NCI-H1417 treated with DMSO at 0.1 percent for 48 hours (cell line): ENCODE measurements at regions not wholly inside any gene's neighbourhood (a gene's known extent, or its start where the extent isn't known, plus 50 kb on each side); places are given as distances from the start of the nearest gene placed in this dataset.
"Not testable (repeated sequence)": the region's sequence is repeated elsewhere in the genome, so short reads cannot be mapped to it uniquely, and the experiment has no call there.

Source experiments
- DNase-seq: peaks from one replicate; lab custom pipeline; 2025; lab: John Stamatoyannopoulos, UW

GRCh38 chr6:81340946-81341345 lies 411.5 kb downstream of the TENT5A start:
- no peak for DNase-seq

DNA sequence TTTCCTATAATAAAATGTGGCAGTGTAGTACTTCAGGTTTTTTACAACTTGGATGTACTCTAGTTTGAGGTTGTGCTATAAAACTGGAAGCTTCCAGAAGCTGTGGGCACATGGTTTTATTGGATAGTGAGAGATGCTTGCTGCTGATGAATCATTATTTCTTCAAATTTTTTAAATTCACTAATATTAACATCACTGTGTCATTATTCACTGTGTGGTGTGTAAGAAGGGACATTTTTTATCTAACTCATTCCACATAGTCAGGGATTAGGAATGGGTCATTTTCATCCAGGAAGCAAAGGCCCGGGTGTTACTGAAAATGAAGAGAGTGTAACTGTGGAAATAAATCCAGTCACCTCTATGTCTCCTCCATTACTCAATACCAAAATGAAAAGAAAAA lies 421.0 kb downstream of the TENT5A start:
- no peak for DNase-seq

DNA sequence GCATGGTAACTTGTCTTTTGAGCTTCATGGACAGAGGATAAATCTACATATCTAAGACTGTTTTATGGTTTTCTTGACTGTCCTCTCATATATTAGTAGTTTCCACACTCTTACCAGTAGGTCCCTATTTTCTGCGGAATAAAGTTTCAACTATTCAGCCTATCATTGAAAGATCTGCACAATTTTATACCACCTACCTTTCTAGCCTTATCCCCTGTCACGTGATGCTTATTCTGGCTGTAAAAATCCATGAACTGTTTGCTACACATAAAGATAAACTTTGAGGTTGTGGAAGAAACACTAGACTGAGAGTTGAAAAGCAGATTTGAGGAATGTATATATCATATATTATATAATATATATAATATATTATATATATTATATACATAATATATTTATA lies 423.8 kb downstream of the TENT5A start:
- DNase-seq: no peak

DNA sequence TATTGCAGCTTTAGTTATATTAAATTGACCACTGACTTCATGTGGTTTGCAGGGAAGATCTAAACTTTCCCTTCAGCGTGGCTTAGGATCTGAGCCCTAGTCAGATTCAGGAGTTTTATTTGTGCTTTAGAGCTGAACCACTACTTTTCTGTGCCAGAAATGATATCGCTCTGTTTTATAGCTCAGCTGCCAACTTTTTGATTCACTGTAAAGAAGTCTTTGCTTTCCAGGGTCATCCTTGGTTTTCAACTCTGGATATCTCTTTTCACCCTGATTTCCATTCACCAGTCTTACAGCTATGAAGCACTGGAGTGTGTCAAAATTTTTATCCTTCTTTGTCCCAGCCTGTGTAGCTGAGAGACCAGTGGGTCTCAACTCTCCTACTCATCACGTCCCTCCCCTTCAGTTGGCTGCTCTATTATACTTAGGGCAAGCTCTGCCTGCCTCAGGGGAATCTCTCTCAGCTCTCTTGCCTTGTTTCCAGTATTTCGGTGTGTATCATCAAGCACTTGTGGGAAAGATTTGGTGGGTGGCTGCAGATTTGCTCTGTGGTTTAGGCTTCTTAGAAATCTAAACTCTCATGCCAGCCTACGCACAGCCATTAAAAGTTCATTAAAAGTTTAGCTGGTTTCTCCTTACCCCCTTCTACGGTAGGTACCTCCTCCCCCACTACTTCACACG lies 425.5 kb downstream of the TENT5A start:
- no peak for DNase-seq

DNA sequence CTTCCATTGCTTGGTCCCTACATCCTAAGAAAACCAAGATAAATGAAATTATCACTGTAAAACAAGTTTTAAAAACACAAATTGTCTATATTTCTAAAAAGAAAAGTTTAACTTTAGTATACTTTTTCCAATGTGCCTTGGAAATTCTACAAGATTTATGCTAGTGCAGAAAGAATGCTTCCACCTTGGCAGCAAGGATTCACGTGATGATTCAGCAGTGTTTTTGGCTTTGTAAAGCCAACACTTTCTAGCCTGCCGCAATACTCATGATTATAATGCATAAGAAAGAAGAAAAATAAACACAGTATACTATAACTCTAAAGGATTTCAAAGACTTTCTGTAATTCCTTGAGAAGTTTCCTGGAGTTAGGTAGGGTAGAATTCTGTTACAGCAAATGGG lies 442.7 kb downstream of the TENT5A start:
- DNase-seq: no peak

- DNase-seq: no peak
Measured at GRCh38 chr6:81308577-81309279, 443.8 kb downstream of the TENT5A start.

DNA sequence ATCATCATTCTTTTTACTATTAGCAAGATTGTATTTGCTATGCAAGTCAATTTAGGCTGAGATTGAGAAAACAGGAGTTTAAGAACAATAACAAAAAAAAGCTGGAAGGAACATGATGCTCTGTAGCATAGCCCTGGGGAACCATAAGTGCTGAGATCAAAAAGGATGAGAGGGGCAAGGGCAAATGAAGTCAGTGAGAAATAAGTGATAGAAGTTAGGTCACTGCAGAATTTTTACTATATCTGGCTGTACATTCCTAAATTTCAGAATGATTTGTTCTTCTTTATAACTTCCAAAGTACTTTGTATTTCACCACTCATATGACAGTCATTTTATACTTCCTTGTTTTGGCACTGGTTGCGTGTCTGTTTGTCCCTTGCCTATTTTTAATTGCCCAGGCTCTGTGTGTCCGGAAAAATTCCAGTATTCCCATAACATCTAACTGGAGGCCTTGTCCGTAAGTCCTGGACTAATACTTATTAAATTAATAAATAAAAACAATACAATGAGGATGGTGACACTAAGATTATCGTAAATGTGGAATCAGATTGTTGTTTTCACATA lies 444.7 kb downstream of the TENT5A start:
- no peak for DNase-seq

DNA sequence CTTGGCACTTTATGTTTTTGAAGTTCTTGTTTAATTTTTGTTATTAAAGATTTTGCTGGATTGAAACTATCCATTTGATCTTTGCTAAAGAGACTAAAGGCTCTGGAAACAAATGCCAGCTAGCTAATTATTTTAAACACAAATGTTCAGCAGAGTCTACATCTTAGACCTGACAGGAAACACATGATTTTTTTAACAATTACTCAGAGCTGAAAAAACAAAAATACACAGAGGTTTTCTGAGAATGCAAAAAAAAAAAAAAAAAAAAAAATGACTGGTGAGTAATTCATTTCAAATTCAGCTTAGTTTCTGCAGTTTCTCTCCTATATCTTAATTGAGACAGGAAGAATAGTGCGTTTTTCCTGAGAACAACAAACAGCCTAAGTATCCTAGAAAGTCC lies 448.0 kb downstream of the TENT5A start:
- no peak for DNase-seq

DNA sequence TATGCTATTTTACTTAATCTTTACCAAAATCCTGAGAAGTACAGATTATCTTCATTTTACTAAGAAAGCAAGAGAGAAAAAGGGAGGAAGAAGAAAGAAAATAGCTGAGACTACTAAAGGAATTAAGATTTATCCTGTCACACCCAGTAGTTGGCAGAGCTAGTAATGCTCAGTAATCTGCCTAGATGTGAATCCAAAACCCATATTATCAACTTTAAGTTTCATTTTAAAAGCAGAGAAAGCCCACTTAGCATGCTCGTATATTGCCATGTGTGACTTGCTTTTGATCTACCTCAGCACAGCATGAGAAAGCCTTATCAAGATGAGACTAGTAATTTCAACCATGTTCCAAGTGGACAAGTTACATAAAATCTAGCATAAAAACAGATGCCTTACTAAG lies 451.5 kb downstream of the TENT5A start:
- DNase-seq: no peak

DNA sequence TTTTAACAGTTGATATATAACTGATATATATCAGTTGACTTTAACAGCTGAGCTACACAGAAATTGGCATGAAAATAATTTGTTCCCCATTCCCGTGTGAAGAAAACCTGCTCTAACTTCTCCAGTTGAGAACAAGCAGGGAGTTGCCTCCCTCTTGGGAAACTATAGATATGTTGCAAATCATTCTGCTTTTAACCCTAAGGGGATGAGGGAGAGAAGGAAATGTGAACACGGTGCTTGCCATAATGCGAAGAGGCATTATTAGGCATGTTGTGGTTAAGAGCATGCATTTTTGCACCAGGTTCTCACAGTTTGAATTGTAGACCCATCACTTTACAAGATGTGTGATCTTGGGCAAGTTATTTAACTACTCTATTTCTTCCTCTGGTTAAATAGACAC lies 453.7 kb downstream of the TENT5A start:
- no peak for DNase-seq

DNA sequence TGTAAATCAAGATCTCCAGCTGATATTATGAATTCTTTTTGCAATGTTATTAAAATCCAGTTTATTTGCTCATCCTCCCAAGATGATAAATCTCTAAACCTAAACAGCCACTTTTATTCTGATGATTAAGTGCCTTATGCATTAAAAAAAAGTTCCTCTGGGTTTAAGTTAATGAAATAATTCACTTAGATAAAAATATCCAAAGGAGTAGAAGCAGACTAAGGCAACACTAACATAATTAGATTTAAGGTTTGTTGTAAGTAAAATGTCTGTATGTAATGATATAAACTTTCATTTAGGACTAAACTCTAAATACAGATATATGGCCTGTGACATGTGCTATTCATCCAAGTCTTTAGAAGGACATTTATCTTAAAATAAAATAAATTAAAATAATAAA lies 457.2 kb downstream of the TENT5A start:
- DNase-seq: no peak

DNA sequence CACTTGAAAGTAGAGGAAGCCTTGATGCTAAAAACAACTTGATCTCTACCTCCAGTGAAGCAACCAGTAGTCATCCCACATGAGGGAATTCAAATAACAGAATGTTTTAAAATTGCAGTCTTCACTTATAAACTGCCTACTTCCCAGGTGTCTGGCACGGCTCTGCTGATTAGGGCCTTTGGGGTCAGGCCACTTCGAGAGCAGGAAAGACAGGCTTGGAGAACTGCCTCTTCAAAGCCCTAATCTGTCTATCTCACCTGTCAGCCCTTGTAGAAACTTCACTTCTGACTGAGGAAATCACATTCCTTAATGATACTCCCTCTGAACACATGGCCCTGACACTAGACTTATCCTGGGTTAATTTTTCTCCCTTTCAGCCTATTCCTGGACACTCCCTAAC lies 458.6 kb downstream of the TENT5A start:
- DNase-seq: no peak

DNA sequence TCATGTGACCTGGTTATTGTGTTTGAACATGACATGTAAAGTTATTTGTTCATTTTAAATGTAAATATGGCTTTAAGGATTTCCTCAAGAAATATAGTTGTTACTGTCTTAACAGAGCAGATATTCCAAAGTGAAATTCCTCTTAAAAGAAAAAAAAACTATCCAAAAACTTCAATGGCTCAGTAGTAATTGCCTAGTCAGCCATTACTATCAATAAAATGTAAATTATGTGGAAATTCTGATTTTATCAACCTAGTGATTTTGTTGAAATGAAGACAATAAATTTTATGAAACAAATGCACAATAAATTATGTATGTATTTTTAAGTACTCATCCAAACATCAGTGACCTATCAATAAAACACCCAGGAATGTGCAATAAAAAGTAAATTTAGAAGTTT lies 463.3 kb downstream of the TENT5A start:
- no peak for DNase-seq

DNA sequence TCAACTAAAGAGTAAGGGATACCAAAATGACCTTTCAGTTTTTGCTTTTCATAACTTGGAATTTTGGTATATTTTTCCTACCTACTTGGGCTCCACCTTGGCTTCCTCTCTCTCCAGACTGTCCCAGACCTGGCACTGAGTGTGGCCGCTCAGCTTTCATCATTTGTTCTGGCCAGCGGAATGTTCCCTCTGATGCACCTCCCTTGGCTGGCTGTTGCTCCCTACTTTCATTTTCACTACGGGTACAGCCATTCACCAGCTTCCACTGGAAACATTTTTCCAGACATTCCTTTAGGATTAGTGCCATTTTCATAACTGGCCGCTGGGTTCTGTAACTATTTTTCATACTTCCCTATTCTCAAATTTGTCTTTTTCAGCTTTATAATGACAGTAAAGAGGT lies 487.4 kb downstream of the TENT5A start:
- DNase-seq: no peak

DNA sequence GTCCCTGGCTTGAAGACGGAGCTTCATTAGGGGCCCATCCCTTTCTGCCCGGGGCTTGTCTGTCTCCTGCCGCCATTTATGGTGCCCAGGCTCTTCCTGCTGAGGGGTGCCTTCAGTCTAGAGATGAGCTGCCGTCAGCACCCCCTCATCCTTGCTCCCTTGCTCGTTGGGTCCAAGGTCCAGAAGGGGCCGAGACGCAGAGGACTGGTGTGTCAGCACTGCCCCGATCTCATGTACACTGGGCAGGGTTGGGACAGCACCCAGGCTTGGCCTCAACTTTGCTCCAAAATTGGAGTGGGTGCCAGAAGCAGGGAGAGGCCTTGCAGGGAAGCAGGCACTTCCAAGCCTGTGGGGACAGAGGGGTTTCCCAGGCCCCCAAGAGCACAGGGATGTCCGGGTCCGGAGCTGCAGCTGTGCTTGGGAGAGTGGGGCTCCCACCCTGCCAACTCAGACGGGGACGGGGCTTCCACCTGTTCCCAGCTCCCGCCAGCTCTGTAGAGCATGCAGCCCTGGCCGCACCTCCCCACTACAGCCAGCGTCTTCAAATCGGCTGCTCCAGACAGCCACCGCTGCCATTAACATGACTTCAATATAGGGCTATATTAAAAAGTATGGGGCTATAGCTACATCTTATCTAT lies 488.8 kb downstream of the TENT5A start:
- DNase-seq: no peak

DNA sequence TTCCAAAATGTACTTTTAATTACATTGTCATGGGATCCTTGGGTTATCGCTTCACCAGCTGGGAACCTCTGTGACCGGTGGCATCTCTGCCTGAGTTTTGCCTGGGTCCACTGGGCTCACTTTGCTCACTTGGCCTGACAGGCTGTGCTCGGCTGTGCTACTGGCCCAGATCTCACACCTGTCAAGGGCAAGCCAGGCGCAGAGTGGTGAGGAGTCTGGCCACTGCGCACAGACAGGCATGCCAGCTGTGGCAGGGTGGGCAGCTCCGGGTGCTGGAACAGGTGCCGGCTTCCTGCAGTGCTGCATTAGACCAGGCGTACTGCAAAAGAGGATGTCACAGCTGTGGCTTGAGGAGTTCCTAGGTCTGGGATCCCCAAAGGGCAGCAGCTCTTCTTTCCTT lies 489.8 kb downstream of the TENT5A start:
- DNase-seq: no peak

DNA sequence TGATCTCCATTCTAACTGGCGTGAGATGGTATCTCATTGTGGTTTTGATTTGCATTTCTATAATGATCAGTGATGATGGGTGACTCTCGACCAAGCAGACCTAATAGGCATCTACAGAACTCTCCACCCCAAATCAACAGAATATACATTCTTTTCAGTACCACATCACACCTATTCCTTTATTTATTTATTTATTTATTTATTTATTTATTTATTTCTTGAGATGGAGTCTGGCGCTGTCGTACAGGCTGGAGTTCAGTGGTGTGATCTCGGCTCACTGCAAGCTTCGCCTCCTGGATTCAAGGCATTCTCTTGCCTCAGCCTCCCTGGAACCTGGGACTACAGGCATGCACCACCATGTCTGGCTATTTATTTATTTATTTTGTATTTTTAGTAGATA lies 496.3 kb downstream of the TENT5A start:
- DNase-seq: not testable (repeated sequence)

- no peak for DNase-seq
Measured at GRCh38 chr6:81253821-81254220, 498.7 kb downstream of the TENT5A start.

DNA sequence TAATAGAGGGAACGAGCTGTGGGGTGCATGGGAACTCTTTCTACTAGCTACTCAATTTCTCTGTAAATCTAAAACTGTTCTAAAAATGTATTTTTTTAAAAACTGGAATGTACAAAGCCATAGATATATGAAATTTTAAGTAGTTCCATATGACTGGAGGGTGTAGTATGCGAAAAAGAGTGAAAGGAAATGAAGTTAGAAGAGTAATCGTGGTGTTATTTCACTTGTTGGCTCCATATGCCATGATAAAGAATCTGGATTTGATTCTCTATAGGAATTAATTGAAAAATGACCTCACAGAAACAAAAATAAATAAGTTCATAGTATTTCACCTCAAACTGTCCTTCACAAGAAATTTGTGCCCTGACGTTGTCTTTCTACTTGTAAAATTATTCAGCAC lies 500.2 kb downstream of the TENT5A start:
- DNase-seq: no peak

- no peak for DNase-seq
Measured at GRCh38 chr6:81246200-81246599, 506.3 kb downstream of the TENT5A start.

- no peak for DNase-seq
Measured at GRCh38 chr6:81242624-81243023, 509.9 kb downstream of the TENT5A start.

GRCh38 chr6:81241126-81242041 lies 511.1 kb downstream of the TENT5A start:
- DNase-seq: no peak
